GM12865 (cell line): ENCODE measurements at regions not wholly inside any gene's neighbourhood (a gene's known extent, or its start where the extent isn't known, plus 50 kb on each side); places are given as distances from the start of the nearest gene placed in this dataset.
"Not testable (repeated sequence)": the region's sequence is repeated elsewhere in the genome, so short reads cannot be mapped to it uniquely, and the experiment has no call there.

Source experiments
- DNase-seq: peaks from one replicate; pipeline ENCODE4 v3.0.0; 2010; ENCODE audit warnings: low read depth
- H3K4me3 ChIP-seq: 2 replicates; pipeline ENCODE4 v1.5.1; 2011; ENCODE audit warnings: mild to moderate bottlenecking, low read depth, low read length, control low read depth
- TF ChIP-seq, protein P1 (sequence below): IDR thresholded peaks from 2 replicates; pipeline ENCODE4 v1.5.1; 2011; ENCODE audit warnings: low read length, control low read depth, low read depth, inconsistent platforms; ENCODE audit not compliant: insufficient read depth; ENCODE audit errors: missing control alignments

- TF ChIP-seq, protein P1, sequence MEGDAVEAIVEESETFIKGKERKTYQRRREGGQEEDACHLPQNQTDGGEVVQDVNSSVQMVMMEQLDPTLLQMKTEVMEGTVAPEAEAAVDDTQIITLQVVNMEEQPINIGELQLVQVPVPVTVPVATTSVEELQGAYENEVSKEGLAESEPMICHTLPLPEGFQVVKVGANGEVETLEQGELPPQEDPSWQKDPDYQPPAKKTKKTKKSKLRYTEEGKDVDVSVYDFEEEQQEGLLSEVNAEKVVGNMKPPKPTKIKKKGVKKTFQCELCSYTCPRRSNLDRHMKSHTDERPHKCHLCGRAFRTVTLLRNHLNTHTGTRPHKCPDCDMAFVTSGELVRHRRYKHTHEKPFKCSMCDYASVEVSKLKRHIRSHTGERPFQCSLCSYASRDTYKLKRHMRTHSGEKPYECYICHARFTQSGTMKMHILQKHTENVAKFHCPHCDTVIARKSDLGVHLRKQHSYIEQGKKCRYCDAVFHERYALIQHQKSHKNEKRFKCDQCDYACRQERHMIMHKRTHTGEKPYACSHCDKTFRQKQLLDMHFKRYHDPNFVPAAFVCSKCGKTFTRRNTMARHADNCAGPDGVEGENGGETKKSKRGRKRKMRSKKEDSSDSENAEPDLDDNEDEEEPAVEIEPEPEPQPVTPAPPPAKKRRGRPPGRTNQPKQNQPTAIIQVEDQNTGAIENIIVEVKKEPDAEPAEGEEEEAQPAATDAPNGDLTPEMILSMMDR, result no peak
- H3K4me3 ChIP-seq, result no peak overlapping the region
- no peak for DNase-seq
These were observed 94.0 kb upstream of the PHACTR1 start for GRCh38 chr6:12622566-12622965.

DNA sequence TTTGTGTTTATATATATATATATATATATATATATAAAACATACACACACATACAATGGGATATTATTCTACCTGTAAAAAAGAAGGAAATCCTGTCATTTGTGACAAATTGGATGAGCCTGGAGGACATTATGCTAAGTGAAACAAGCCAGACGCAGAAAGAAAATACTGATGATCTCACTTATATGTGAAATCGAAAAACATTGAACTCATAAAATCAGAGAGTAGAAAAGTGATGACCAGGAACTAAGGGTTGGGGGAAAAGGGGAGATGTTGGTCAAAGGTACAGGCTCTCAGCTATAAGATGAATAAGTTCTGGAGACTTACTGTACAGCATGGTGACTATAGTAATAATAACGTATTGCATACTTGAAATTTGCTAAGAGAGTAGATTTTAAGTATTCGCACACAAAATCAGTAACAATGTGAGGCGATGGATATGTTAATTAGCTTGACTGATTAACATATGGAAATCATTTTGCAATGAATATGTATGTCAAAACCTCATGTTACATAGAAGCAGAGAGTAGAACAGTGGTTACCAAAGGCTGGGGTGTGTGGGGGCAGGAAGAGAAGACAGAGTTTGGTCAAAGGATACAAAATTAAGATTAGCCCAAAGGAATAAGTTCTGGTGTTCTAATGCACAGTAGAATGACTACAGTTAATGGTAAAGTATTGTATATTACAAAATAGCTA, 92.3 kb upstream of the PHACTR1 start:
- no peak overlapping the region for H3K4me3 ChIP-seq
- no peak for DNase-seq
- TF ChIP-seq, protein P1, result no peak

DNA sequence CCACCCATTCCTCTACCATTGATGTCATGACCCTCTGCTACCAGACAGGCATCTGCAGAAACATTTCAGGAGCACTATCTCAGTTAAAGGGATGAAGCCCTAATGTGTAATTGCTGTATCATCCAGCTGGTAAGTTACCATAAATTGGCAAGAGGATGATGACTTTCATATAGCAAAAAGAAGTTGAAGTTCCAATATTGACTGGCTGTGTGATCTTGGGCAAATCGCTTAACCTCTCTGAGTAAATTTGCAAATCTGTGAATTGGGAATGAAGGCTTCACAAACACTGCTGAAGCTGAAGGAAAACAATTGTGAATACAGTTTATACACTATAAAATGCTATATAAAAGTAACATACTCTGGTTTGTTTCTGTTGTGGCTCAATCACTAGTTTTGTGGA, 89.5 kb upstream of the PHACTR1 start:
- TF ChIP-seq, protein P1, result no peak
- no peak overlapping the region for H3K4me3 ChIP-seq
- no peak for DNase-seq

- no peak for DNase-seq
- H3K4me3 ChIP-seq, result no peak overlapping the region
- TF ChIP-seq, protein P1, result no peak
These were observed 88.2 kb upstream of the PHACTR1 start for GRCh38 chr6:12628327-12628726.

GRCh38 chr6:12633746-12634145, 82.8 kb upstream of the PHACTR1 start:
- H3K4me3 ChIP-seq, DNase-seq: not testable (repeated sequence)

- TF ChIP-seq, protein P1, result no peak
- no peak for DNase-seq
- no peak overlapping the region for H3K4me3 ChIP-seq
These were observed 81.2 kb upstream of the PHACTR1 start for GRCh38 chr6:12635375-12635774.

- no peak overlapping the region for H3K4me3 ChIP-seq
These were observed 80.8 kb upstream of the PHACTR1 start for GRCh38 chr6:12635813-12636212.

More at GRCh38 chr6:12635813-12636212, 80.8 kb upstream of the PHACTR1 start:
- DNase-seq, result no peak
- TF ChIP-seq, protein P1, result no peak
